ENCODE measurements at regions not wholly inside any gene's neighbourhood (a gene's known extent, or its start where the extent isn't known, plus 50 kb on each side); places are given as distances from the start of the nearest gene placed in this dataset.

DNA sequence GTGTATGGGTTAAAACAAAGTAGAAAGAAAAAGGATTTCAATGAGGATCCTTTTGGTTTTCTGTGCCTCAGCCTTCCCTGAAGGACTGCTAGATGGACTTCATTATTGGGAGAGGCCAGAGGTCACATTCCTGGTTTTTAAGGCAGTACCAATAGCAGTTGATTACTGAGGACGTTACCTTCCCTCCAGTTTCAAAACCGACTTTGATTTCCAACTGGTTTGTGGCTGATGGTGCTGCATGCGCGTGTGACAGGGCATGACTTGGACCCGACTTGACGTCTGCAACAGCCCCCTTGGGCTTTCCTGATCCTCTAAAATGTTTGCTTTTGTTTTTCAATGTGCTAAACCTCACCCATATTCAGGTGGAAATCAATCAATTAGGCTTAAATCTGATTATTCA lies 314.3 kb upstream of the ARGLU1 start (continued):
- TF ChIP-seq, protein P1, sequence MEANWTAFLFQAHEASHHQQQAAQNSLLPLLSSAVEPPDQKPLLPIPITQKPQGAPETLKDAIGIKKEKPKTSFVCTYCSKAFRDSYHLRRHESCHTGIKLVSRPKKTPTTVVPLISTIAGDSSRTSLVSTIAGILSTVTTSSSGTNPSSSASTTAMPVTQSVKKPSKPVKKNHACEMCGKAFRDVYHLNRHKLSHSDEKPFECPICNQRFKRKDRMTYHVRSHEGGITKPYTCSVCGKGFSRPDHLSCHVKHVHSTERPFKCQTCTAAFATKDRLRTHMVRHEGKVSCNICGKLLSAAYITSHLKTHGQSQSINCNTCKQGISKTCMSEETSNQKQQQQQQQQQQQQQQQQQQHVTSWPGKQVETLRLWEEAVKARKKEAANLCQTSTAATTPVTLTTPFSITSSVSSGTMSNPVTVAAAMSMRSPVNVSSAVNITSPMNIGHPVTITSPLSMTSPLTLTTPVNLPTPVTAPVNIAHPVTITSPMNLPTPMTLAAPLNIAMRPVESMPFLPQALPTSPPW (CRISPR knock-in tag; IDR thresholded peaks at IDR 0.05): no peak
- TF ChIP-seq, protein P2, sequence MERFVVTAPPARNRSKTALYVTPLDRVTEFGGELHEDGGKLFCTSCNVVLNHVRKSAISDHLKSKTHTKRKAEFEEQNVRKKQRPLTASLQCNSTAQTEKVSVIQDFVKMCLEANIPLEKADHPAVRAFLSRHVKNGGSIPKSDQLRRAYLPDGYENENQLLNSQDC (CRISPR knock-in tag; IDR thresholded peaks at IDR 0.05): no peak
- TF ChIP-seq, protein P3, sequence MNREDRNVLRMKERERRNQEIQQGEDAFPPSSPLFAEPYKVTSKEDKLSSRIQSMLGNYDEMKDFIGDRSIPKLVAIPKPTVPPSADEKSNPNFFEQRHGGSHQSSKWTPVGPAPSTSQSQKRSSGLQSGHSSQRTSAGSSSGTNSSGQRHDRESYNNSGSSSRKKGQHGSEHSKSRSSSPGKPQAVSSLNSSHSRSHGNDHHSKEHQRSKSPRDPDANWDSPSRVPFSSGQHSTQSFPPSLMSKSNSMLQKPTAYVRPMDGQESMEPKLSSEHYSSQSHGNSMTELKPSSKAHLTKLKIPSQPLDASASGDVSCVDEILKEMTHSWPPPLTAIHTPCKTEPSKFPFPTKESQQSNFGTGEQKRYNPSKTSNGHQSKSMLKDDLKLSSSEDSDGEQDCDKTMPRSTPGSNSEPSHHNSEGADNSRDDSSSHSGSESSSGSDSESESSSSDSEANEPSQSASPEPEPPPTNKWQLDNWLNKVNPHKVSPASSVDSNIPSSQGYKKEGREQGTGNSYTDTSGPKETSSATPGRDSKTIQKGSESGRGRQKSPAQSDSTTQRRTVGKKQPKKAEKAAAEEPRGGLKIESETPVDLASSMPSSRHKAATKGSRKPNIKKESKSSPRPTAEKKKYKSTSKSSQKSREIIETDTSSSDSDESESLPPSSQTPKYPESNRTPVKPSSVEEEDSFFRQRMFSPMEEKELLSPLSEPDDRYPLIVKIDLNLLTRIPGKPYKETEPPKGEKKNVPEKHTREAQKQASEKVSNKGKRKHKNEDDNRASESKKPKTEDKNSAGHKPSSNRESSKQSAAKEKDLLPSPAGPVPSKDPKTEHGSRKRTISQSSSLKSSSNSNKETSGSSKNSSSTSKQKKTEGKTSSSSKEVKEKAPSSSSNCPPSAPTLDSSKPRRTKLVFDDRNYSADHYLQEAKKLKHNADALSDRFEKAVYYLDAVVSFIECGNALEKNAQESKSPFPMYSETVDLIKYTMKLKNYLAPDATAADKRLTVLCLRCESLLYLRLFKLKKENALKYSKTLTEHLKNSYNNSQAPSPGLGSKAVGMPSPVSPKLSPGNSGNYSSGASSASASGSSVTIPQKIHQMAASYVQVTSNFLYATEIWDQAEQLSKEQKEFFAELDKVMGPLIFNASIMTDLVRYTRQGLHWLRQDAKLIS (CRISPR knock-in tag; IDR thresholded peaks at IDR 0.05): no peak
- TF ChIP-seq, protein P4, sequence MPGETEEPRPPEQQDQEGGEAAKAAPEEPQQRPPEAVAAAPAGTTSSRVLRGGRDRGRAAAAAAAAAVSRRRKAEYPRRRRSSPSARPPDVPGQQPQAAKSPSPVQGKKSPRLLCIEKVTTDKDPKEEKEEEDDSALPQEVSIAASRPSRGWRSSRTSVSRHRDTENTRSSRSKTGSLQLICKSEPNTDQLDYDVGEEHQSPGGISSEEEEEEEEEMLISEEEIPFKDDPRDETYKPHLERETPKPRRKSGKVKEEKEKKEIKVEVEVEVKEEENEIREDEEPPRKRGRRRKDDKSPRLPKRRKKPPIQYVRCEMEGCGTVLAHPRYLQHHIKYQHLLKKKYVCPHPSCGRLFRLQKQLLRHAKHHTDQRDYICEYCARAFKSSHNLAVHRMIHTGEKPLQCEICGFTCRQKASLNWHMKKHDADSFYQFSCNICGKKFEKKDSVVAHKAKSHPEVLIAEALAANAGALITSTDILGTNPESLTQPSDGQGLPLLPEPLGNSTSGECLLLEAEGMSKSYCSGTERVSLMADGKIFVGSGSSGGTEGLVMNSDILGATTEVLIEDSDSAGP (CRISPR knock-in tag; IDR thresholded peaks at IDR 0.05): no peak
- TF ChIP-seq ZNF274 (IDR thresholded peaks at IDR 0.05; ENCODE audit: borderline replicate concordance, low read depth, low read length) (no peak), RBM22 (IDR thresholded peaks at IDR 0.05; ENCODE audit: low read depth, low read length, poor library complexity, severe bottlenecking) (no peak)

Measured in K562 (cell line).